ENCODE measurements at regions not wholly inside any gene's neighbourhood (a gene's known extent, or its start where the extent isn't known, plus 50 kb on each side); places are given as distances from the start of the nearest gene placed in this dataset.
"Not testable (repeated sequence)": the region's sequence is repeated elsewhere in the genome, so short reads cannot be mapped to it uniquely, and the experiment has no call there.

DNA sequence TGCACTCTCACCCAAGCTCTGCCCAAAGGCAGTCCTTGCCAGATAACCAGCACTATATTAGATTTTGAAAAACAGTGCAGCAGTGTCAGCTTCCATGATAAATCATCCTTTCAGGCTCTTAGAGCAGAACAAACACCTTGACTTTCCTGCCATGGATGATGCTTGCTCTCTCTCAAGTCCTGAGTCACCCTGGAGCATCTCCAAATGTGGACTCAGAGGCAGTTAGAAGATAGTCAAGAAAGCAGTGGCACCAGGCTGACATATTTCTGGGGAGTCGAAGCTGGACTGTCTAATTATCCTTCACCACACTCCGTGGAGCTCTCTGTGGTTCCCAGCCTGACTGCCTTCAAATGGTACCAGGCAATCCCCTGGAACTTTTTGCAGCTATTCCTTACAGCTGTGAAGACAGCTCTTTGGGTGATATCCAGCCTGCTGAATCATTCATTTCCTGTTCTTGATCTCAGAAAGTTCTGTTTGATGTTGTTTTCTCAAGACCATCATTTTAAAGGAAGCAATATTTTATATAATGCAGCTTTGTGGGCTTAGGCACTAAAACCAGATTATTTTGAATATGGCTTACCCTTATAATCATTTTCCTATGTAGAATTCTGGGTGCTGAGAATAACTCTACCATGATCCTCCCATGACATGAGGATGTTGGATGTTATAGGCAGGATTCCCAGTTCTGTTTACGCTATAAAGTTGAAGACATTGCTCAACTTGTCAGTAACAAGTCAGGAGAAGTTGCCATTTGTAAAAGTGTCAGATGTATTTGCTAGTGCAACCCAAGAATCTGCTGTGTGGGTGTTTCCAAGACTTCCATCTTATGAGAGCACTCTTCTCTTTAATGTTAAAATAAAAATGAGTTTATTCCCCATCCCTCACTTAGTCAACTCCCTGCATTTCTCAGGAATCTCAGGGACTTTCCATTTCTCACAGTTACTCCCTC is 233.8 kb downstream of the C7orf25 start:
- peak; percentile 76 for DNase-seq

DNA sequence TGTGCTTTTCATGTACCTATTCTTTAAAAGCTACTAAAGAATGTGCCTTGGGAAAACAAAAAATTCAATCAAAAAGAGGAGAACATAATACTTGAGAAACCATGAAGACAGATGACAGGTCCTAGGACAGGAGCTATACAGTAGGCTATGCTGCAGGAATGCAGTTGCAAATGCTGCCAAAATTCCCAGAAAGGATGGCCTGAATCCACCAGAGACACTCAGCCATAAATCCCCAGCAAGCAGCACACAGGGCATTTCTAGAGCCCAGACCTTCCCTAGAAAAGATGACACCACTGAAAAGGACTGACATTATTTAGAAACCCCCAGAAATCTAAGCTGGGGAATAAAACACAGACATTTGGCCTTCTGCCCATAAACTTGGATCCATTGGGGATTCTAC is 237.3 kb downstream of the C7orf25 start:
- DNase-seq: no peak

DNA sequence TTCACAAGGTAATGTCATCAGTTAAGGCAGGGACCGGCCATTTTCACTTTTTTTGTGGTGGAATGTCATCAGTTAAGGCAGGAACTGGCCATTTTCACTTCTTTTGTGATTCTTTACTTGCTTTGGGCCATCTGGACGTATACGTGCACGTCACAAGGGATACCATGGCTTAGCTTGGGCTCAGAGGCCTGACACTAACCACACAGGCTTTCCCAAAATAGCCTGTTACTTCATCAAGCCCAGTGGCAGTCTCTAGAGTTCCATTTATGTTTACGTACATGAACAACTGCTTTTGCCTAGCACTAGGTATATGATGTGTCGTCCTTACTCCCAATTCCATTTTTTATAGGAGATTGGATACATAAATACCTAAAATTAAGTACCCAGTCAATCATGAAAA is 237.9 kb downstream of the C7orf25 start:
- no peak for DNase-seq

DNA sequence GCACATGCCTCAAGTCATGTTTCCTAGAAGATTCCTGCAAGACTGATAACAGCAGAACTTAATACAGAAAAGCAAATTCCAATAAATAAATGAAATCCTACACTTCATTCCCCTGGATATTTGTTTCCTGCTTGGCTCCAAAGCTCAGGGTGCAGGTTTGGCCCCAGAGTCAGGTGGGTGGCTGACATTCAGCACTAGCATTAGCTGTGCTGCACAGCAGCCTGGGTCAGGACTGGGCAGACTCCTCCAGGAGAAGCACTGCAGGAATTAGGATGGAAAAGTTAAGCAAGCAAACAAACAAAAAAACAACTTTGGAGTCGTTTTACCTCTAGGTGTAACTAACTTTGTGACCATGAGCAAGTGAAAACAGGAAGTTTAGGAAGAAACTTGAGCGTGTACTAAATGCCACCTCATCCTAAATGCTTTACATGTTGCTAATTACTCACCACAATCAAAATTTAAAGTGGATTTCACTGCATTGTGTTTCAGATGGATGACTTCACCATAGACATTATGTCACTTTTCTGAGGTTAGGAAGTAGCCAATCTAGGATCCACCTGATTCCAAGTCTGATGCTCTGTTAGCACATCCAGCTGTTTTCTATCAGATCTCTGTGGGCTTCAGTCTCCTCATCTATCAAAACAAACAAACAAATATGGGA is 239.4 kb downstream of the C7orf25 start:
- no peak for DNase-seq

DNA sequence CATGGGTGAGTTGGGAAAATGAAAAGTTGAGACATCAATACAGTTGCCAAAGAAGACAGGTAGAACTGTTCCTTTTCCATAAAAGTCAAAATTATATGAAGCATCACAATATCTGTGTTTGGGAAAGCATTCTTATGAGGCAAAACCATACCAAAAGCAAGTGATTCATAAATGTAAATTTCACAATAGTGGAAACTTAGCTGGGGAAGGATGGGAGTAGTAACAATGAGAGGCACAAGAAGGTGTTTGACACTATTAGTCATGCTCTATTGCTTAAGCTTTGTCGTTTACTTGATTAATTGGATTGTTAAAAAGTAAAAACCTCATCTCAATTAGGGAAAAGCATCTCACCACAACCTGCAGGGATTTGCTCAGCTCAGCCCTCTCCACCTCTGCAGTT is 240.2 kb downstream of the C7orf25 start:
- no peak for DNase-seq

DNA sequence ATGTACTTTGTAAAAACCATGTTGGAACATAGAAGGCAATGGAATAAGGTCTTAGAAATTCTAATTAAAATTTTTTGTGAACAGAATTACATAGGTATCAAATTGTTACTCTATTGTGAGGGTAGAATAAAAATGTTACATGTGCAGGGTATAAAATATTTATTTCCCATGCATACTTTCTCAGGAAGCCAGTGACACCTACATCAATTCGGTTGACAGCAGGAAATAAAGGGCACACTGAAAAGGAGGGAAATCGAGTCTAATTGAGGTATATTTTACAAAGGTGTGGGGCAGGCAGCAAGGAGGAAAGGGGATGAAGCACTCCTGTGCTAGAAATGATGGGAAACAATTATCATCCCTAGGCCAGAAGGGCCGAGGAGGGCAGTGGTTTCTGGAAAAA is 244.9 kb downstream of the C7orf25 start:
- no peak for DNase-seq

DNA sequence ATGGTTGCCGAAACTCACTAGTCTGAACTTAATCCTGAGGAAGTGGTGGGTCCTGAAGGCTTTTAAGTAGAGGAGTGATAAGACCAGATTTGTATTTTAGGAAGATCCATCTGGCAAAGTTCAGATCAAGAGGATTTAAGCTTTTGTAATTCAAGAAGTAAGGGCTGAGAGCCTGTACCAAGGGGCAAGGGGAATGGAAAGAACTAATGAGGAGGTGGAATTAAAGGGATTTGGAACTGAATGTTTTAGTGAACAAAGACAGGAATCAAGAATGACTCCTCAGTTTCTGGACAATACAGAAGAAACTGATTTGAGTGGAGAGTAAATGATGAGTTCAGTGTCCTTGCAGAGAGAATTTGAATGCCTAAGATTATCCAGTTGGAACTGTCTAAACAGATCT is 249.0 kb downstream of the C7orf25 start:
- no peak for DNase-seq

DNA sequence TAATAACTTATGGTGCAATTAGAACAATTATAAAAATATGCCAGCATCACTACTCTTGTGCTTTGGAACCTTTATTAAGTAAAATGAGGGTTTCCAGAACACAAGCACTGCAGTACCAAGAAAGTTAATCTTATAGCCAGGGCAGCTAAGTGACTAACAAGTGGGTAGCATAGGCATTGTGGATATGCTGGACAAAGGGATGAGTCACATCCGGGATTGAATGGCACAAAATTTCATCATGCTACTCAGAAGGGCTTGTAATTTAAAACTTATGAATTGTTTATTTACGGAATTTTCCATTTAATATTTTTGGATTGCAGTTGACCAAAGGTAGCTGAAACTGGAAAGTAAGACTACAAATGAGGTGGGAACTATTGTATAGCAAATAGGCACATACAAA is 250.6 kb downstream of the C7orf25 start:
- DNase-seq: no peak

DNA sequence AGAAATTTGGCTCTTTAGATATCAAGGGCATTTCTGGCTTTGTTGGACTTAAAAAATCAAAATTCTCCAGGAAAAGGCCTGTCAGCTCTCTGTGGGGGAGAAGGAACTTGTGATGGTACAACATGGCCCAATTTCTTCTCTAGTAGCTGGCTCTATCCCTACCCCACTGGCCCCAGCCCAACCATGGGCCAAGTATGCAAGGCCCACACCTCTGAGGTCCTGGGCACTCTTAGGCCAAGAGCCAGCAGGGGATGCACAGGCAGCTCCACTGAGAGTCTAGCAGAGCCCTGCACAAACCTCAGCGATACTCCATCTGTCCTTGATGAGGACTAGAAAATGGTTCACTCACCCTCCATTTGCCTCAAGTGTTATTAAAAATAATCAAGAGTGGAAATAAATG is 261.2 kb downstream of the C7orf25 start:
- DNase-seq: no peak

DNA sequence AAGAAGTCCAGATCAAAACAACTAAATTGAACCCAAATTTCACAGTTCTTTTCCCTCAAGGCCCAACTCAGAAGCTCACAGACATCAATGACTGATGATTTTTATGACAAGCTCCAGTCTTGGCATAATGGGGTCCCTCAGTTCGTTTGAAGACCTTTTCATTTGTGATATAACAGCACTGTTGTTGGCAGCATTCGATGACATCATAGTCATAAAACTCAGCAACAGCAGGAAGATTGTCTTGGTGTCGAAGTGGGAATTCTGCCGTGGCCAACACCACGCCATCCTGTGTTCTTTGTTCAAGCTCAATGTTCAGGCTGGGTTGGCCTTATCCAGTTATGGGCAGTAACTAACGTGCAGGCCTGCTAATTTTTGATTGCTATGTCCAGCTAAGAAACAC is 261.7 kb downstream of the C7orf25 start:
- no peak for DNase-seq

DNA sequence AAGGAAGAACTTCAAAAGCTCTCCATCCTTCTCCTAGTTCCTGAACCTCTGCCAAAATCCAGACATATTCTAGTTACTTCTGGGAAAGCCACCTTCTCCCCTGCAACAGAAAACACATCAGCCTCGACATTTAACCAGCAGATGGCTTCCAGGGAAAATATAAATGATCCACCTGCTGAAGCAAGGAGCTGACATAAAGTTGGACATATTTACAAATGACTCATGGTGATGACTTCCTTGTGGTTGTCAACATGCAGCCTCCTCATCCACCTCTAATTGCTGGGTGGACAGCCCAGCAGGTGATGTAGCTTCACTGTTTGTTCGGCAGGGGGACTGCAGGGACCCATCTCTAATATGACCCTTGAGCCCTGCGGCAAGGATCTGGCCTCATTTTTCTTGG is 266.0 kb downstream of the C7orf25 start:
- no peak for DNase-seq

DNA sequence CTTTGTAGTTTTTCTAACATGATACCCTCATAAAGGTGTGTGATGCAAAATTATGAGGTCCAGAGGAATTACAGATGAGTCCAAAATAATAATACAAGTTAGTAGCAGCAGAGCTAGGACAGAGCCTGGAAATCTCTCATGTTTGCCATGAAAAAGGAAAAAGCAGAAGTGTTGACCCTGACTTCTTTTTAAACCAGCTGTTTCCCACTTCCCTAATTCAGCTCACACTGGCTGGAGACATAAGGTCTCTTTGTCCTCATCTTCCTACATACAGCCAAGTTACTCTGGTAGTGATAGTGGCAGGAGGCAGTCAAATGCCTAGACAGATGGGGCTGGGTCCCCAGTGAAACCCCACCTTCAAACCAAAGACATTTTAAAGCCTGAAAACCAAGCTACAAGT is 269.2 kb downstream of the C7orf25 start:
- no peak for DNase-seq

DNA sequence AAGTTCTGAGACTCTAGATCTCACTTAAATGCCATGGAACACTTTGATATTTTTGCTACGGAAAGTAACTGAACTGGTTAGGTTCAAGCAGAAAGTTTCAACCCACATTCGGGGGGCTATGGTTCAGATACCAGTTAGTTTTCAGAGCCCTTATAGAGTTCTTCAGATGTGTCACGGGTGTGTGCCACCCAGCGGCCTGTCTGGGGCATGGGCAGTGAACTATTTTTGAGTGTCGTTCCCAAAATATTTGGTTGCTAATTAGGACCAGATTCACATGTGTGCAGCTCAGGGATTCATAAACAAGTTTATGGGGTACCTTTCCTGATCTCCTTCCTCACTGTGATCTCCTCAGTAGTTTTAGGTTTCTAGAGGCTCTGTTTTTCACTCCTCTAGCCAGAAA is 271.9 kb downstream of the C7orf25 start:
- DNase-seq: no peak

DNA sequence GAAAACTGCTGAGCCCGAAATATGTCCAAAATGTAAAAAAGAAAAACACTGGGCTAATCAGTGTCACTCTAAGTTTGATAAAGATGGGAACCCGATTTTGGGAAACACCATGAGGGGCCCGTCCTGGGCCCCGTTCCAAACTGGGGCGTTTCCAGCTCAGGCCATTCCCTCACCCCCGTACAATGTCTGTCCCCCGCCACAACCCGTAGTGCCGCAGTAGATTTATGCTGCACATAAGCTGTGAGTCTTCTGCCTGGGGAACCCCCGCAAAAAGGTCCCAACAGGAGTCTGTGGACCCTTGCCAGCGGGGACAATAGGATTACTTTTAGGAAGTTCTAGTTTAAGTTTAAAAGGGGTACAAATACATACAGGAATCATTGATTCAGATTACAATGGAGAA is 275.5 kb downstream of the C7orf25 start:
- not testable (repeated sequence) for DNase-seq

DNA sequence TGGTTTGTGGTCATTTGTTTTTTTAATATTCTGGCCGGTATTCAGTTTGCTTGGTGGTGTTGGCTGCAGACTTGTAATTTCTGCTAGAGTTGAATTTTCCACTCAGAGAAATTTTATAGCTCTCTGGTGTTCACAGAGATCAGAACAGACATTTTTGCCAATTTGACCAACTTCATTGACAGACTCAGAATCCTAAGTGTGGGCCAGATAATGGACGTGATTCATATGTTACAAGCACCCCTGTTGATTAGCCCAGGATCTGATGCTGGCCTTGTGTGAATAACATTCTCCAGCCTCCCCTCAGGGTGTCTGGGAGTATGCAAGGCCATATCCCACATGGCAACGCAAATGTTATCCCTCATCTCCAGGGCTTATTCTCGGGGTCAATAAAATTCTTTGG is 283.8 kb downstream of the C7orf25 start:
- peak; percentile 59 for DNase-seq

DNA sequence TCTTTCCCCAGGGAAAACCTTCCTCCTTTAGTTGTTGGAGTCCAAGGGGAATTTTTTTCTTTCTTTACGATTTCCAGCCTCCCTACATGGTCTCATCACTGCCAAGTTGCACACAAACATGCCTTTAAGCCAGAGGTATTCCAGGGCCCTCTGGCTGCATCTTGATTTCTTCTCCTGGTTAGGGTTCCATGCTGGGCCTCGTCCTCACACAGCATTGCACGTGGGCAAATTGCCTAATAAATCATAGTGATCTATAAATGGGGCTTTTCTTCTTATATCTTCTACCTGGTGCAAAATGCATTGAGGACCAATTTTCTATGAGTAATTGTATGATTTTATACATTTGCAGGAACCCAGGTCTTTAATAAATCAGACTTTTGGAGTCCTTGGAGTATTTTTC is 284.2 kb downstream of the C7orf25 start:
- no peak for DNase-seq

DNA sequence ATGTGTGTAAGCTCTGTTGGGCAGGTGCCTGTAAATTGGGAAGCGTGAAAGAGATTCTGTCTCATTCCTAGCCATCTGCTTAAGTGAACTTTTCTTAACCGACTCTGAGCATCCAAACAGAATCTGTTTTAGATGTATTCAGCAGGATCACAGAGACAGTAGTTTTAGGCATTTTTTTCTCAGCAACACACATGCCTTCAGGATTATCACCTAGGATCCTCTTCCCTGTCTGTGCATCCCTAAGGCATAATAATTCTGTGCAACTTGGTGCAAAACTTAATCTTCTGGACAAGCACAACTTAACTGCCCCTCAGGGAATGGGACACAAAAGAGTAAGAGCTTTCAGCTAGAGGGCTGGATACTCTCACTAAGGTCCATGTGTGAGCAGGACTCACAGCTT is 284.8 kb downstream of the C7orf25 start:
- DNase-seq: no peak

DNA sequence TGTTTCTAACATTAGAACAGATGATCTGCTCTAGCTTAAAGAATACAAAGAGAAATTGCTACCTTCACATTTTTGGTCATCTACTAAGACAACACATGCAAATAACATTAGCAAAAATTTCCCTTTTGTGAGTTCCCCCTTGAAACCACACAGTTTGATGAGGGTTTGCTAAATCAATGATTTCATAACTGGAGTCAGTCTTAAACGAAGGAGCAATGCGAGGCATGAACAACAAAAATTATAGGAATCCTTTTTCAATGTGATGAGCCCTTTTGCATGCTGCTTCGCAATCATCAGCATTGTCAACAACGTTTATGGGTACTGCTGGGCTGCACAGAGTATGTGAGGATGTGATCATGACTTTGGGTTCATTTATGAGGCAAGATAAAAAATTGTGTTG is 286.4 kb downstream of the C7orf25 start:
- no peak for DNase-seq

DNA sequence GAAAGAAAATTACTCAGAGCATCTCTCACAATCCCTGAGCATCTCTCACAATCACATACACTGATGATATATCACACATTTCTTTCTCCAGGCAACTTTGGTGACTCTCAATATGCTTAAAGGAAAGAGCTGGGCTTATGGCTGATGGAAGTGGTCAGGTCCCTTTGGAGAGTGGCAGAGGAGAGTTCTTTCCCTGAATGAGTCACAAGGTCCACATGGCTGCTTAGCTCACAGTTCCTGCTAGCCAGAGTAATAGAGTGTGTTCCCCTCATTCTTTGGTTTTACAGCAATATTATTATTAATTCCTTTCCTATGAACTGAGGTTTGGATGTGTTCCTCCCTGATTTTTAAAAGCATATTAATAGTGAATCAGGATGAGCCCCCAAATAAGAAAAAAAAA is 287.4 kb downstream of the C7orf25 start:
- no peak for DNase-seq

DNA sequence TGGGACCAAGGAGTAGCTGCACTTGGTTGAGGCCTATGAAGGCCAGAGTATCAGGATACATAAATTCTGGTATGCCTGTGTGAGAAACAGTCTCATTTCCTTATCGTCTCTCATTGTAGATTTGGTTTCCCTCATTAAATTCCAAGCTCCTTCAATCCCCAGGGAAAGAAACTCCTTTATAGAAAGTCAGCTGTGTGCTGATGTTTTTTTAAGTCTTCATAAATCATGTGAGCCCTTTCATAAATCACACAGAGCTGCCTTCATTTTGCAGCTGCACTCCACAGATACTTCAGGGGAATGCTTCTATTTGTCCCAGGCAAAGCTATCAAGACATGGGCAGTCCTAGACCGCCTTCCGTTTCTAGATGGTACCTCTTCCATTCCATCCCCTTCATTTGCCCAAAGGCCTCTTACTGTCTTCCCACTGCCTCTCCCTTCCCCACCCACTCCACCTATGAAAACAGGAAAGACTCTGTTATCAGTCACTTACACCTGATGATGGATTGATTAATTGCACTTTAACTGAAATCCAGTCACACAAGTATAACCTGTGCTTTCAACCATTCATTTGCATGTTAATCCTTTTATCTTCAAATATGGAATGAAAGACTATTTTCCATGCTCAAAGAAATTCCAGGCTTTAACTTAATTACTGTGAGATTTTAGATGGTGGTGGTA is 290.2 kb downstream of the C7orf25 start:
- DNase-seq: no peak

DNA sequence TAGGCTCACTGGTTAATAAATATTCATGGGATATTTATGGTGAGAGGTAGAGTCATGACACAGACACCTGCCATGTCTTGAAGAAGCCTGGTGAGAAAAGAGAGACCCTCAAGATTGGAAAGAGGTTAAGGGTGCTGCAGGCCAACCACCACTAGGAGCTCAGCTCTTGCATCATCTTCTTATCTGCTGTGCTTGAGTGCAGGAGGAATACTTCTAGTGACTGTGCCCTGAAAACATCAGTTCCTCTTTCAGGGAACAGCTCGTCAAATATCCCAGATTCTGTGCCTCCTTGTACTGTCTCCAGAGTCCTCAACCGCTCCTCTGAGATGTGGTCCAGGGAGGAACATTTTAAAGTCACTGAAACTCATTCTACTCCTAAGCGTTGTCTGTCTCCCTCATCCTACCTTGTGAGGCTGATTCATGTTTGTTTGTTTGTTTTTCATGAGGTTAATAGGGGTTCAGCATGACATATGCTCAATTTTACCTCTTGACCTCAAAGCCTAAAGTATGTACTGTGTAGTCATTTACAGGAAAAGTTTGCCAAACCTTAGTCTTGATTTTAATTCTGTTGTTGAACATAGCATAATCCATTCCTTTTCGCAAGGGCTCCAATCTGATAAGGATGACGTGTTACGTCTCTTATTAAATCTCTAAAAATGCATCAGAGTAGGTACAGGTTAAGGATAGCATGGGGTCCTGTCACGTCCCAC is 293.1 kb downstream of the C7orf25 start:
- DNase-seq: no peak

DNA sequence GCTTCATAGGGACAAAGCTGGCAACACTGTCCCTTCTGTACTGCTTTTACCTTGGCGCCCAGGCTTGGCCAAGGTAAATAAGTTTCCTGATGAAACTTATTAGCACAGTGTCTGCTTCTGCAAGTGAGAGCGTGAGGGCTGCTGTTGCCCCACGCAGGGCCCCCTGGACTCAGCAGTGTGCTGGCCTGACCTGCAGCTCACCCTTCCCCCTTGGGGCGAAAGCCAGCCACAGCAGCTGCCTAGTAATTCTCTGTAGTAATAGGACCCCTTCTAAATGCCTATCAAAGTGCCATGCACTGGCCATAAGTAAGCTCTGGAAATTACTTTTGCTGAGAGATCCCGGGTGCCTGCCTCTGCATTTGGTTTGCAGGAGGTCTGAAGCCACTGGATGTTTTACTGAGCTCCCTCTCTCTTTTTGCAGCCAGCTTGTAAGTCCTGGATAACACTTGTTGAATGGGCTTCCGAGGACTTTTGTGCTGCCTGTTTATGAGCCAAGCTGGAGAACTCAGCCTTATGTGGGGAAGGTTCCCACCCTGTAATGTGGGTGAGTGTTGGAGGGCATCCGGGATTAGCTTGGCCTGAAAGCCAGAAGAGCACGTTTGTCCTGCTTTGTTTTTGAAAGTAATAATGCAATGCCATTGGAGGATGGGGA is 293.9 kb downstream of the C7orf25 start:
- peak; percentile 66 for DNase-seq
